Sigmoid colon (tissue), 6 donors: ENCODE measurements at regions not wholly inside any gene's neighbourhood (a gene's known extent, or its start where the extent isn't known, plus 50 kb on each side); places are given as distances from the start of the nearest gene placed in this dataset.

ENCODE experiments used
- DNase-seq: peaks from one replicate; pipeline ENCODE4 v3.0.0-alpha.2; 2019
- H3K27ac ChIP-seq, 4 donors: fragments of 200-600 bp; sonication (generic); one replicate each; pipeline ENCODE4 v1.5.1; 2016 to 2019; ENCODE audit warnings: mild to moderate bottlenecking in 1 of 4
- H3K27me3 ChIP-seq, 3 donors: fragments of 200-600 bp; sonication (generic); one replicate each; pipeline ENCODE4 v1.5.1; 2019; ENCODE audit warnings: mild to moderate bottlenecking in 1 of 3
- H3K36me3 ChIP-seq, 4 donors: fragments of 200-600 bp; sonication (generic); one replicate each; pipeline ENCODE4 v1.5.1; 2016 to 2019
- H3K4me1 ChIP-seq, 4 donors: fragments of 200-600 bp; sonication (generic); one replicate each; pipeline ENCODE4 v1.5.1; 2017 to 2019
- H3K4me3 ChIP-seq, 4 donors: fragments of 200-600 bp; sonication (generic); one replicate each; pipeline ENCODE4 v1.5.1; 2017 to 2019; ENCODE audit warnings: mild to moderate bottlenecking in 2 of 4, moderate library complexity in 1 of 4
- H3K9me3 ChIP-seq, 4 donors: fragments of 200-600 bp in 3 of 4; sonication (generic) in 3 of 4; one replicate each; pipeline versions ENCODE4 v1.5.1 to v1.6.1; 2013 to 2019
- EP300 ChIP-seq, 4 donors: sonication (generic); formaldehyde crosslinking; IDR thresholded peaks; one replicate each; pipeline ENCODE4 v1.6.1; 2017; ENCODE audit warnings: antibody characterized with exemption in 4 of 4
- POLR2A ChIP-seq, 2 donors: fragments of 450-650 bp; IDR thresholded peaks; one replicate each; pipeline ENCODE4 v1.6.1; 2016; ENCODE audit warnings: antibody characterized with exemption in 2 of 2, mild to moderate bottlenecking in 2 of 2, moderate library complexity in 2 of 2
- POLR2AphosphoS5 ChIP-seq, 4 donors: sonication (generic); formaldehyde crosslinking; IDR thresholded peaks; one replicate each; pipeline ENCODE4 v1.6.1; 2017; ENCODE audit warnings: antibody characterized with exemption in 4 of 4
- WGBS, 2 donors: extraction: QIAGEN DNeasy Blood & Tissue Kit; methylation state at CpG; one replicate each; pipeline ENCODE4 v1.1.7; 2013; 5-methylcytosine and 5-hydroxymethylcytosine counted together
- intact Hi-C: fragments of 100-400 bp; cut with DNase I; formaldehyde crosslinking; loops from one replicate; pipeline ENCODE4 v1.15.1; 2023
- TF ChIP-seq, protein P1 (sequence below), 4 experiments: fragments of 450-650 bp in 3 of 4; fragments of 200-600 bp in 1 of 4; IDR thresholded peaks; one replicate each; pipeline ENCODE4 v1.5.1; 2016 to 2019; ENCODE audit warnings: antibody characterized with exemption in 4 of 4, mild to moderate bottlenecking in 3 of 4, moderate library complexity in 2 of 4
- donor health status: healthy with polysubstance abuse.
- donor health status: healthy.

DNA sequence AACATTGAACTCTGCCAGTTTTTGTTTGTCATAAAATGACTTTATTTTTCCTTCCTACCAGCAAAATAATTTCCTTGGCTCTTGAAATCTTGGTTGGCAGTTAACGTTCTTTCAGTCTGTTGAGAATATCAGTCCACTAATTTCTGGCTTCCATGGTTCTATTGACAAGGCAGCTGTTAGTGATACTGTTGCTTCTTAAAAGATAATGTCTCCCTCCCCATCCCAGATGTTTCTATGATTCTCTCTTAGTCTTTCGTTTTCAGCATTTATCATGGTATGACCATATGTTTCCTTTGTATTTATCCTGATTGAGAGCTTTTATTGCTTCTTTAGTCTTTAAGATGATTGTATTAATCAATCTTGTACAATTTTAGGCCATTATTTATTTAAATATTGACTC, 81.1 kb upstream of the STK26 start:
- no peaks in the 10 kb centered on the region for H3K27me3 ChIP-seq
- intact Hi-C loops = no loop called here
- TF ChIP-seq POLR2AphosphoS5 (IDR thresholded peaks at IDR 0.05) = no peak
- TF ChIP-seq, protein P1, sequence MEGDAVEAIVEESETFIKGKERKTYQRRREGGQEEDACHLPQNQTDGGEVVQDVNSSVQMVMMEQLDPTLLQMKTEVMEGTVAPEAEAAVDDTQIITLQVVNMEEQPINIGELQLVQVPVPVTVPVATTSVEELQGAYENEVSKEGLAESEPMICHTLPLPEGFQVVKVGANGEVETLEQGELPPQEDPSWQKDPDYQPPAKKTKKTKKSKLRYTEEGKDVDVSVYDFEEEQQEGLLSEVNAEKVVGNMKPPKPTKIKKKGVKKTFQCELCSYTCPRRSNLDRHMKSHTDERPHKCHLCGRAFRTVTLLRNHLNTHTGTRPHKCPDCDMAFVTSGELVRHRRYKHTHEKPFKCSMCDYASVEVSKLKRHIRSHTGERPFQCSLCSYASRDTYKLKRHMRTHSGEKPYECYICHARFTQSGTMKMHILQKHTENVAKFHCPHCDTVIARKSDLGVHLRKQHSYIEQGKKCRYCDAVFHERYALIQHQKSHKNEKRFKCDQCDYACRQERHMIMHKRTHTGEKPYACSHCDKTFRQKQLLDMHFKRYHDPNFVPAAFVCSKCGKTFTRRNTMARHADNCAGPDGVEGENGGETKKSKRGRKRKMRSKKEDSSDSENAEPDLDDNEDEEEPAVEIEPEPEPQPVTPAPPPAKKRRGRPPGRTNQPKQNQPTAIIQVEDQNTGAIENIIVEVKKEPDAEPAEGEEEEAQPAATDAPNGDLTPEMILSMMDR (IDR thresholded peaks at IDR 0.05) = no peak
- TF ChIP-seq EP300 (IDR thresholded peaks at IDR 0.05) = no peak
- TF ChIP-seq POLR2A (IDR thresholded peaks at IDR 0.05) = no peak
- no peaks in the 10 kb centered on the region for H3K36me3 ChIP-seq
- no peaks in the 10 kb centered on the region for H3K4me1 ChIP-seq
- no peak overlapping the region for H3K27ac ChIP-seq
- no peaks in the 10 kb centered on the region for H3K9me3 ChIP-seq
- H3K4me3 ChIP-seq = no peak overlapping the region
- no peak for DNase-seq
- whole genome bisulfite sequencing, 2 donors = 24 to 70% methylated on average over 2 of the region's 2 CpGs

DNA sequence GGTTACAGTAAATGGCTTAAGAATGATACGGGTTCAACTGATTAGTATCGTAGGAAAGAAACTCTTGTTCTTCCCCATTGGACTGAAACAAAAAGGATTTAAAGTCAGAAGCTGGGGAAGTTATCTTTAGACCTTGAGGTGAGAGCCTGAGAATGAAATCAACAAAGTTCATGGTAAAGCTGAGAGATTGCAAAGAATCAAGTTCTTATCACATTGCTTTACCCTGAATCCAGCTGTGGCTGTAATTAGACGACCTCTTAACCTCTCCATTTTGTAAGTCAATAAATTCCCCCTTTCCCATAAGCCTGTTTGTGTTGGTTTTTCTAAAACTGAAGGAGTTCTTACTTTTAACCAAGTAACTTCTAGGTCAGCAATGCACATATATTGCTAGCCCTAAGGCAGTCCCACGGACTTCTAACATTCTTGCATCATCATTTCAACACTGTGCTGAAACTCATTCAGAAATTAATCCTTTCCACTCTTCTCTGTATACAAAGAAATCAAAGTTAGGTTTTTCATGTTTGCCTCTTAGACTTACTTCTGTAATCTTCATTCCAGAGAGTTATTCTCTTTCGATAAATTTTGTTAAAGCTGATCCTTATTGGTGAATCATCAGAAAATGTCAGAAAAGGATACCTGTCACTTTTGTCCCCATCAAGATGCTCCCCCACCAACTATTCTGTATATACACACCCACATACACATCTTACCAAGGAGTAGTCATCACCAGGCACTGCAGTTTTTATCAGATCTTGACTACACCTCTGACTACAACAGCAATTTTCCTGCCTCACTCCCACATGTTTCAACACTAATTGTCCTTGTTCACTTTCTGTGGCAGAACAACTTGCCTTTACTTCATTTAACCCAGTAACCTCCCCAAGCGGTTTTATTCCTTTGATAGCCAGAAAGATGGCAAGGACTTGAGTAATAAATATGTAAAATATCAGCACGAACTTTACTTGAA, 77.9 kb upstream of the STK26 start:
- intact Hi-C loops = no loop called here
- Histone ChIP-seq H3K27me3 (no peaks in the 10 kb centered on the region), H3K27ac (no peak overlapping the region), H3K36me3 (no peaks in the 10 kb centered on the region), H3K9me3 (no peaks in the 10 kb centered on the region), H3K4me3 (no peak overlapping the region), H3K4me1 (no peaks in the 10 kb centered on the region)
- DNase-seq = no peak
- WGBS, 2 donors = 56 to 70% methylated on average over 7 of the region's 7 CpGs
- TF ChIP-seq, protein P1 (IDR thresholded peaks at IDR 0.05) = no peak
- TF ChIP-seq EP300 (IDR thresholded peaks at IDR 0.05) = no peak
- TF ChIP-seq POLR2AphosphoS5 (IDR thresholded peaks at IDR 0.05) = no peak
- TF ChIP-seq POLR2A (IDR thresholded peaks at IDR 0.05) = no peak

DNA sequence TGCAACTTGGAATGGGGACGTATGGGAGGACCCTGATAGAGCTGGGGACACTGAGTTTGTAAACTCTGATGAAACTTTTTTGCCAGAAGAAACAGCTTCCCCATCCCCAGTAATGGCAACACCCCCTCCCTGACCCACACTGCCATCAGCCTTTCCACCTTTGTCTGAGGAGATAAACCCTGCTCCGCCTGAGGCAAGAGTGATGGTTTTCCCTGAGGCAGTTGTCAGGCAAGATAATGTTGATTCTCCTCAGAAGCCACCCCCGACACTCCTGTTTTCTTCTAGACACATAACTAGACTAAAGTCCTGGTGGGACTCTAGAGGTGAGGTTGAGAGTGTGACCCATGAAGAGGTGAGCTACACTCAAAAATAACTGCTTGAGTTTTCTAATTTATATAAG, 71.9 kb upstream of the STK26 start:
- Histone ChIP-seq H3K27me3 (no peaks in the 10 kb centered on the region), H3K36me3 (no peaks in the 10 kb centered on the region), H3K9me3 (no peaks in the 10 kb centered on the region), H3K4me1 (no peaks in the 10 kb centered on the region), H3K27ac (no peak overlapping the region), H3K4me3 (no peak overlapping the region)
- 71 to 85% methylated on average over 3 of the region's 3 CpGs for WGBS, 2 donors
- TF ChIP-seq POLR2AphosphoS5 (IDR thresholded peaks at IDR 0.05) (no peak), EP300 (IDR thresholded peaks at IDR 0.05) (no peak), POLR2A (IDR thresholded peaks at IDR 0.05) (no peak)
- TF ChIP-seq, protein P1 (IDR thresholded peaks at IDR 0.05) = no peak
- intact Hi-C loops = no loop called here
- no peak for DNase-seq

DNA sequence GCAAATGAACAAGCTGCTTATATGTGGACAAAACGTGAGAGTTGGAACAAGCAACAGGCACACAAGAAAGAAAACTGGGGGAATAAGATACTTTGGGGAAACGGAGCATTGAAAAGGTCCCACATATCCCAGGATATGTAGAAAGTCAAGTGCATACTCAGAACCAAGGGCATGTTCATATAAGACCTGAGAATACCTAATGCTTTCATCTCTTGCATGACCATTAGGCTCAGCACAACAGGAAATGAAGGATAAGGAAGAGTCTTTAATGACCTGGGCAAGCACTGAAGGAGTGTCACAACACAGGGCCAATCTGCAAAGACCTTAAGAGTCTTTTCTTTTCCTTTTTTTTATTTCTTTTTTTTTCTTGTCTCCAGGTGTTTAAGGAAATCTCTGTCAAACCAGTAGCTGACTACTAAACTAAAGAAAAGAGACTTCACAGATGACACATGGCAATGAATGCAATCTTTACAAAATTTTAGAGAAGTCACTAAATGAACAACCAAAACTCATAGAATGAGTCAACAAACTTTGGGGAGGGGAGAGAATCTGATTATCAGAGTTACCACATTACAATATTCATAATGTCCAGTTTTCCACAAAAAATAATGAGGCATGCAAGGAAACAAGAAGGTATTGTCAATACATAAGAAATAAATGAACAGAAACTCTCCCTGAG, 67.9 kb upstream of the STK26 start:
- no peak for DNase-seq
- Histone ChIP-seq H3K27ac (no peak overlapping the region), H3K36me3 (no peaks in the 10 kb centered on the region), H3K4me1 (no peaks in the 10 kb centered on the region), H3K4me3 (no peak overlapping the region), H3K27me3 (no peaks in the 10 kb centered on the region), H3K9me3 (no peaks in the 10 kb centered on the region)
- 62 to 91% methylated on average over 2 of the region's 2 CpGs for WGBS, 2 donors
- TF ChIP-seq POLR2AphosphoS5 (IDR thresholded peaks at IDR 0.05) = no peak
- no peak for TF ChIP-seq POLR2A (IDR thresholded peaks at IDR 0.05)
- TF ChIP-seq, protein P1 (IDR thresholded peaks at IDR 0.05) = no peak
- TF ChIP-seq EP300 (IDR thresholded peaks at IDR 0.05) = no peak
- intact Hi-C loops = no loop called here
